ENCODE measurements at regions not wholly inside any gene's neighbourhood (a gene's known extent, or its start where the extent isn't known, plus 50 kb on each side); places are given as distances from the start of the nearest gene placed in this dataset.

DNA sequence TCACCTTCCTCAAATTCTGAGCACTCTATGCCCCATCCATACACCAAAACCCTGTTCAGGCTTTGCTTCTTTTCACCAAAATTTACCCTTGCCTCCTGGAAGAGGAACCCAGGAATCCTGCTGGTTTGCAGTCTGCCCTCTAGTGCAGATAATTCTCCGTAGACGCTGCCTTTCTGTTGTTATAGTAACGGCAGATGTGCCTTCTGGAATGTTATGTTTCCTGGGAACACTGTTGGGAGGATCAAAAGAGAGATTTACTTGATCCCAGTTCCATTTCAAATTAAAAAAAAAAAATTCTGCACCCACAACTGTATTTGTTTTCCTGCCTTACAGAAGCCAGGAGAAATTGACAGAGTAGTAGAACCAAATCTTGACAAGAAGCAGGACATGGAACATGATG is 104.2 kb upstream of the RMST start:
- no peaks in the 10 kb centered on the region for H3K9me3 ChIP-seq (ENCODE audit: low read depth, low read length)
- no peaks in the 10 kb centered on the region for H3K4me1 ChIP-seq (ENCODE audit: insufficient read depth, low read length)
- no peak overlapping the region for H3K4me3 ChIP-seq (ENCODE audit: insufficient read depth, low read length)
- H2AFZ ChIP-seq (ENCODE audit: low read length), result no peak overlapping the region
- no peaks in the 10 kb centered on the region for H3K36me3 ChIP-seq (ENCODE audit: insufficient read depth, low read length)
- H3K79me2 ChIP-seq (ENCODE audit: insufficient read depth, low read length), result no peaks in the 10 kb centered on the region
- H3K4me2 ChIP-seq (ENCODE audit: insufficient read depth, low read length), result no peak overlapping the region
- H3K27ac ChIP-seq (ENCODE audit: low read depth, low read length), result no peak overlapping the region
- no peaks in the 10 kb centered on the region for H3K27me3 ChIP-seq (ENCODE audit: insufficient read depth, low read length)
- TF ChIP-seq, protein P1, sequence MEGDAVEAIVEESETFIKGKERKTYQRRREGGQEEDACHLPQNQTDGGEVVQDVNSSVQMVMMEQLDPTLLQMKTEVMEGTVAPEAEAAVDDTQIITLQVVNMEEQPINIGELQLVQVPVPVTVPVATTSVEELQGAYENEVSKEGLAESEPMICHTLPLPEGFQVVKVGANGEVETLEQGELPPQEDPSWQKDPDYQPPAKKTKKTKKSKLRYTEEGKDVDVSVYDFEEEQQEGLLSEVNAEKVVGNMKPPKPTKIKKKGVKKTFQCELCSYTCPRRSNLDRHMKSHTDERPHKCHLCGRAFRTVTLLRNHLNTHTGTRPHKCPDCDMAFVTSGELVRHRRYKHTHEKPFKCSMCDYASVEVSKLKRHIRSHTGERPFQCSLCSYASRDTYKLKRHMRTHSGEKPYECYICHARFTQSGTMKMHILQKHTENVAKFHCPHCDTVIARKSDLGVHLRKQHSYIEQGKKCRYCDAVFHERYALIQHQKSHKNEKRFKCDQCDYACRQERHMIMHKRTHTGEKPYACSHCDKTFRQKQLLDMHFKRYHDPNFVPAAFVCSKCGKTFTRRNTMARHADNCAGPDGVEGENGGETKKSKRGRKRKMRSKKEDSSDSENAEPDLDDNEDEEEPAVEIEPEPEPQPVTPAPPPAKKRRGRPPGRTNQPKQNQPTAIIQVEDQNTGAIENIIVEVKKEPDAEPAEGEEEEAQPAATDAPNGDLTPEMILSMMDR (IDR thresholded peaks at IDR 0.05; ENCODE audit: extremely low read depth, low read depth, low read length), result no peak
- no peak for DNase-seq (ENCODE audit: insufficient read length, low spot score, missing footprints)
- no peaks in the 10 kb centered on the region for H4K20me1 ChIP-seq (ENCODE audit: insufficient read depth, low read length)

DNA sequence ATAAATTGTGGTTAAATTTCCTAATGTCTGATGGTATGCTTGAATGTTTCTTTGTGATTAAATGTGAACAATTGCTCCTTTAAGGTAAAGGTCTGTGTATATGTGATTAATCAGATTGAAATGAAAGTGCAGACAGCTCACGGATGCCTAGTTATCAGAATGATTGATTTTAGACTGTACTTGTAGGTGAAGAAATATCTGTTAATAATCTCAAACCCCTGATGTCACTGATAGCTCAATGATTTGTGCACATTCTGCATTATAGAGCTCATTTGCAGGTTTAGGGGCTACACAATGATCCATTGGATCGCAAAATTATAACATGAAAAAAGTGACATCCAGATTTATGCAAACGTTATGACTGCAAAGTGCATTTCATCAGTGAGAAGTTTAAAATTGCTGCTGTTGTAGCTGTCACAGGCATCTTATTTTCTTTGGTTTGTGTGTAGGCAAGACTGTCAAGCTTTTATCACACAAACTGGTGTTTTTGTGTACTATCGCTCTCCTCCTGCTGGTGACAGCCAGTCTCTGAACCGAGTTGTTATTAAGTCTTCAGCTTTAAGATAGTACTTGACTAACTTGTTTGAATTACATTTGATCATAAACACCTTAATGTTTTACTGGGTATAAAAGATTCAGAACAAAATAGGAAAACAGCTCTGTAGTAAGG is 103.4 kb upstream of the RMST start:
- Histone ChIP-seq H4K20me1 (ENCODE audit: insufficient read depth, low read length) (no peaks in the 10 kb centered on the region), H3K4me1 (ENCODE audit: insufficient read depth, low read length) (no peaks in the 10 kb centered on the region)

DNA sequence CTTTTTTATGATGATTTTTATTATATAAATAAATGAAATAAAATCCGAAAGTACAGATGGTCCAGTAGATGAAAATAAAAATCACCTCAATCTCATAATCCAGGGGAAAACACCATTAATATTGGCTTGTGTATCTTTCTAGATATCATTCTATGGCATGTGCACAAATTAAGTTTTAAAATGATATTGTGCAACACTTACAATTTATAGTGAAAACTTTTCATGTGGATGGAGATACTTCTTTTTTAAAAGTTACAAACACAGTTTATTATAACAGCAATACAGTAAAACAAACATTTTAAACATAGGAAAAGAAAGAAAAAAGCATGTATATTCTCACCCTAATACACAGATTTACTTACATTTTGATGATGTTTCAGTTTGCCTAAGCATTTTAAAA is 98.9 kb upstream of the RMST start:
- Histone ChIP-seq H3K4me2 (ENCODE audit: insufficient read depth, low read length) (no peak overlapping the region), H4K20me1 (ENCODE audit: insufficient read depth, low read length) (no peaks in the 10 kb centered on the region), H3K4me1 (ENCODE audit: insufficient read depth, low read length) (no peaks in the 10 kb centered on the region), H3K79me2 (ENCODE audit: insufficient read depth, low read length) (no peaks in the 10 kb centered on the region), H3K27ac (ENCODE audit: low read depth, low read length) (no peak overlapping the region), H3K4me3 (ENCODE audit: insufficient read depth, low read length) (no peak overlapping the region), H3K36me3 (ENCODE audit: insufficient read depth, low read length) (no peaks in the 10 kb centered on the region), H3K9me3 (ENCODE audit: low read depth, low read length) (no peaks in the 10 kb centered on the region), H3K27me3 (ENCODE audit: insufficient read depth, low read length) (no peaks in the 10 kb centered on the region), H2AFZ (ENCODE audit: low read length) (no peak overlapping the region)
- no peak for DNase-seq (ENCODE audit: insufficient read length, low spot score, missing footprints)
- TF ChIP-seq, protein P1 (IDR thresholded peaks at IDR 0.05; ENCODE audit: extremely low read depth, low read depth, low read length), result no peak

More for the DNA sequence above, 103.4 kb upstream of the RMST start:
- Histone ChIP-seq H3K9me3 (ENCODE audit: low read depth, low read length) (no peaks in the 10 kb centered on the region), H3K4me3 (ENCODE audit: insufficient read depth, low read length) (no peak overlapping the region), H3K27me3 (ENCODE audit: insufficient read depth, low read length) (no peaks in the 10 kb centered on the region), H3K4me2 (ENCODE audit: insufficient read depth, low read length) (no peak overlapping the region), H3K36me3 (ENCODE audit: insufficient read depth, low read length) (no peaks in the 10 kb centered on the region), H3K79me2 (ENCODE audit: insufficient read depth, low read length) (no peaks in the 10 kb centered on the region), H3K27ac (ENCODE audit: low read depth, low read length) (no peak overlapping the region), H2AFZ (ENCODE audit: low read length) (no peak overlapping the region)
- TF ChIP-seq, protein P1 (IDR thresholded peaks at IDR 0.05; ENCODE audit: extremely low read depth, low read depth, low read length), result no peak
- no peak for DNase-seq (ENCODE audit: insufficient read length, low spot score, missing footprints)

DNA sequence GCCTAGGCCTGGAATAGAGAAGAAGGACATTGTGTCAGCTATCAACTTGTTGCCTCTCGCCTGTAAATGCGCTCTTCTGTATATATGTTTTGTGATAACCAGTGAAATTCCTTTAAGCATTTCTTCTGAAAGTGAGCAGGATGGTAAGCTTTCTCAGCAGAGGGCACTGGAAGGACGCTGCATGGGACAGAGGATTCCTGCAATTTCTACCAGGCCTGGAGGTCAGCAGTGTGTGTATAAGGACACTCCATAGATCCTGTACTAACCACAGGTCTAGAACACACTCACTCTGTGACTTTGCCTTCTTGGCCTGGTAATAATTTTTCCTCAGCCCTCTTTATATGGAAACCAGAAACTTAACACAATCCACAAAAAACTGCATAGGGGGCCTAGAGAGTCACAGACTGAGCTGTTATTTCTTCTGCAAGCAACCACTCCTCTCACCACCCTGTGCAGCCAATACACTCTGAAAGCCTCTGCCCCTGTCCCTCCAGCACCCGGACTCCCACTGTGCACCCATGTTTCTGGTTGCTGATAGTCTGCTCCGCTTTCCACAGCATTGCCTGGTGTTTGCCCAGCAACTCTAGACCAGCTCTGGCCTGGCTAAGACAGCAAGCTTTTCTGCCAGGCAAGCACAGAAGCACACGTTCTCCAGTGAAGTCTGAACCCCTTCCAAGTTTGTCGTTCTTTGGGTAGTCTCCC is 94.0 kb upstream of the RMST start:
- no peaks in the 10 kb centered on the region for H3K9me3 ChIP-seq (ENCODE audit: low read depth, low read length)
- no peak for DNase-seq (ENCODE audit: insufficient read length, low spot score, missing footprints)
- H3K36me3 ChIP-seq (ENCODE audit: insufficient read depth, low read length), result no peaks in the 10 kb centered on the region
- H4K20me1 ChIP-seq (ENCODE audit: insufficient read depth, low read length), result no peaks in the 10 kb centered on the region
- no peak overlapping the region for H3K27ac ChIP-seq (ENCODE audit: low read depth, low read length)
- no peaks in the 10 kb centered on the region for H3K27me3 ChIP-seq (ENCODE audit: insufficient read depth, low read length)
- H3K4me1 ChIP-seq (ENCODE audit: insufficient read depth, low read length), result no peaks in the 10 kb centered on the region
- H2AFZ ChIP-seq (ENCODE audit: low read length), result no peak overlapping the region
- TF ChIP-seq, protein P1 (IDR thresholded peaks at IDR 0.05; ENCODE audit: extremely low read depth, low read depth, low read length), result no peak
- H3K4me3 ChIP-seq (ENCODE audit: insufficient read depth, low read length), result no peak overlapping the region
- no peaks in the 10 kb centered on the region for H3K79me2 ChIP-seq (ENCODE audit: insufficient read depth, low read length)
- H3K4me2 ChIP-seq (ENCODE audit: insufficient read depth, low read length), result no peak overlapping the region

All from osteoblast (primary cell).